ENCODE measurements at regions not wholly inside any gene's neighbourhood (a gene's known extent, or its start where the extent isn't known, plus 50 kb on each side); places are given as distances from the start of the nearest gene placed in this dataset.

DNA sequence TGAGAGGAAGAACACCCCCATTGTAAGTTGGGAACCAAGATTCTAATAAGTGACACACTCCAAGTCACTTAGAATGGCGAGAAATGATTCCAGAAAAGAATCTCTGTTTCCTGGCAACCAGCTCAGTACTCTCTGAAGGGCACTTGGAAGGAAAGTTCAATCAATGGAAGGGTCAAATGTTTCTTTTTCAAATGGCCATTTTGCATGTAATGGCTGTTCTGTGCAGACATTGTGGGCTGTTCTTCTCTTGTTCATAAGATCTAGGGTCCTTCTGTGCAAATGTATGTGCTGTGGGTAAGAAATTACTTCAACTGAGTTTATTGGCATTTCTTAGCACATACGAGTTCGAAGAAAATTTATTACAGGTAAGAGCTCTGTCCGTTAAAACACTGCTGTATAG is 145.3 kb downstream of the EVX1 start:
- TF ChIP-seq POLR2AphosphoS5 (IDR thresholded peaks at IDR 0.05; ENCODE audit: low read depth): no peak
- TF ChIP-seq, protein P1, sequence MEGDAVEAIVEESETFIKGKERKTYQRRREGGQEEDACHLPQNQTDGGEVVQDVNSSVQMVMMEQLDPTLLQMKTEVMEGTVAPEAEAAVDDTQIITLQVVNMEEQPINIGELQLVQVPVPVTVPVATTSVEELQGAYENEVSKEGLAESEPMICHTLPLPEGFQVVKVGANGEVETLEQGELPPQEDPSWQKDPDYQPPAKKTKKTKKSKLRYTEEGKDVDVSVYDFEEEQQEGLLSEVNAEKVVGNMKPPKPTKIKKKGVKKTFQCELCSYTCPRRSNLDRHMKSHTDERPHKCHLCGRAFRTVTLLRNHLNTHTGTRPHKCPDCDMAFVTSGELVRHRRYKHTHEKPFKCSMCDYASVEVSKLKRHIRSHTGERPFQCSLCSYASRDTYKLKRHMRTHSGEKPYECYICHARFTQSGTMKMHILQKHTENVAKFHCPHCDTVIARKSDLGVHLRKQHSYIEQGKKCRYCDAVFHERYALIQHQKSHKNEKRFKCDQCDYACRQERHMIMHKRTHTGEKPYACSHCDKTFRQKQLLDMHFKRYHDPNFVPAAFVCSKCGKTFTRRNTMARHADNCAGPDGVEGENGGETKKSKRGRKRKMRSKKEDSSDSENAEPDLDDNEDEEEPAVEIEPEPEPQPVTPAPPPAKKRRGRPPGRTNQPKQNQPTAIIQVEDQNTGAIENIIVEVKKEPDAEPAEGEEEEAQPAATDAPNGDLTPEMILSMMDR (IDR thresholded peaks at IDR 0.05; ENCODE audit: insufficient read depth, low read length): no peak
- TF ChIP-seq GABPA (IDR thresholded peaks at IDR 0.05; ENCODE audit: low read depth): no peak

Data from HL-60 (cell line).